Type B pancreatic cell (in vitro differentiated cells): ENCODE measurements at regions not wholly inside any gene's neighbourhood (a gene's known extent, or its start where the extent isn't known, plus 50 kb on each side); places are given as distances from the start of the nearest gene placed in this dataset.
"Not testable (repeated sequence)": the region's sequence is repeated elsewhere in the genome, so short reads cannot be mapped to it uniquely, and the experiment has no call there.

Source experiments
- DNase-seq: peaks from one replicate; pipeline ENCODE4 v3.0.0; 2021; ENCODE audit warnings: mixed read lengths; ENCODE audit not compliant: unreplicated experiment; ENCODE audit errors: extremely low spot score
- H3K27ac Mint-ChIP-seq: 2 replicates; pipeline ENCODE4 v1.8.0; 2021; ENCODE audit warnings: mild to moderate bottlenecking, mixed read lengths
- H3K27me3 Mint-ChIP-seq: 2 replicates; pipeline ENCODE4 v1.8.0; 2021; ENCODE audit warnings: mixed read lengths
- H3K36me3 Mint-ChIP-seq: 2 replicates; pipeline ENCODE4 v1.8.0; 2021; ENCODE audit warnings: mixed read lengths
- H3K4me1 Mint-ChIP-seq: one replicate; pipeline ENCODE4 v1.8.0; 2021; ENCODE audit warnings: mixed read lengths; ENCODE audit not compliant: unreplicated experiment
- H3K4me3 Mint-ChIP-seq: 2 replicates; pipeline ENCODE4 v1.8.0; 2021; ENCODE audit warnings: mild to moderate bottlenecking, mixed read lengths
- H3K9me3 Mint-ChIP-seq: 2 replicates; pipeline ENCODE4 v1.8.0; 2021; ENCODE audit warnings: mixed read lengths
- CTCF ChIP-seq: fragments of 200-600 bp; sonication (generic); conservative IDR thresholded peaks from 2 replicates; pipeline ENCODE4 v1.5.0; 2021; ENCODE audit warnings: antibody characterized with exemption, mild to moderate bottlenecking

GRCh38 chr2:195238379-195238778, 418.6 kb upstream of the SLC39A10 start:
- no peak overlapping the region for H3K27ac Mint-ChIP-seq
- H3K4me1 Mint-ChIP-seq = peaks cover 13% of the 10 kb centered on the region
- H3K36me3 Mint-ChIP-seq = no peaks in the 10 kb centered on the region
- H3K27me3 Mint-ChIP-seq = no peaks in the 10 kb centered on the region
- DNase-seq = no peak
- H3K9me3 Mint-ChIP-seq = no peaks in the 10 kb centered on the region
- H3K4me3 Mint-ChIP-seq = no peak overlapping the region
- no peak for TF ChIP-seq CTCF

DNA sequence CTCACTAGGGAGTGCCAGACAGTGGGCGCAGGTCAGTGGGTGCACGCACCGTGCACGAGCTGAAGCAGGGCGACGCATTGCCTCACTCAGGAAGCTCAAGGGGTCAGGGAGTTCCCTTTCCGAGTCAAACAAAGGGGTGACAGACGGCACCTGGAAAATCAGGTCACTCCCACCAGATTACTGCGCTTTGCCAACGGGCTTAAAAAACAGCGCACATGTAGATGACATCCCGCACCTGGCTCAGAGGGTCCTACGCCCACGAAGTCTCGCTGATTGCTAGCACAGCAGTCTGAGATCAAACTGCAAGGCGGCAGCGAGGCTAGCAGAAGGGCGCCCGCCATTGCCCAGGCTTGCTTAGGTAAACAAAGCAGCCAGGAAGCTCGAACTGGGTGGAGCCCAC, 428.5 kb upstream of the SLC39A10 start:
- not testable (repeated sequence) for H3K36me3 Mint-ChIP-seq, H3K27me3 Mint-ChIP-seq, H3K9me3 Mint-ChIP-seq, H3K27ac Mint-ChIP-seq, H3K4me3 Mint-ChIP-seq, DNase-seq, H3K4me1 Mint-ChIP-seq

GRCh38 chr2:195214072-195214471, 443.0 kb upstream of the SLC39A10 start:
- no peak overlapping the region for H3K4me3 Mint-ChIP-seq
- H3K27ac Mint-ChIP-seq = no peak overlapping the region
- H3K9me3 Mint-ChIP-seq = no peaks in the 10 kb centered on the region
- peaks cover 7% of the 10 kb centered on the region for H3K4me1 Mint-ChIP-seq
- H3K36me3 Mint-ChIP-seq = no peaks in the 10 kb centered on the region
- peaks cover 10% of the 10 kb centered on the region for H3K27me3 Mint-ChIP-seq
- TF ChIP-seq CTCF = no peak
- DNase-seq = no peak

- Mint-ChIP-seq H3K9me3 (no peaks in the 10 kb centered on the region), H3K36me3 (no peaks in the 10 kb centered on the region), H3K4me1 (peaks cover 7% of the 10 kb centered on the region), H3K27me3 (peaks cover 10% of the 10 kb centered on the region), H3K27ac (no peak overlapping the region), H3K4me3 (no peak overlapping the region)
- no peak for DNase-seq
- TF ChIP-seq CTCF = no peak
Measured at GRCh38 chr2:195212586-195212985, 444.4 kb upstream of the SLC39A10 start.

- no peak overlapping the region for H3K4me3 Mint-ChIP-seq
- H3K27me3 Mint-ChIP-seq = no peaks in the 10 kb centered on the region
- no peak for TF ChIP-seq CTCF
- no peaks in the 10 kb centered on the region for H3K36me3 Mint-ChIP-seq
- H3K9me3 Mint-ChIP-seq = no peaks in the 10 kb centered on the region
- H3K27ac Mint-ChIP-seq = no peak overlapping the region
- DNase-seq = no peak
- no peaks in the 10 kb centered on the region for H3K4me1 Mint-ChIP-seq
Measured at GRCh38 chr2:195202163-195202845, 454.7 kb upstream of the SLC39A10 start.

- H3K36me3 Mint-ChIP-seq = no peaks in the 10 kb centered on the region
- no peaks in the 10 kb centered on the region for H3K4me1 Mint-ChIP-seq
- no peaks in the 10 kb centered on the region for H3K9me3 Mint-ChIP-seq
- TF ChIP-seq CTCF = no peak
- no peak overlapping the region for H3K27ac Mint-ChIP-seq
- no peaks in the 10 kb centered on the region for H3K27me3 Mint-ChIP-seq
- H3K4me3 Mint-ChIP-seq = no peak overlapping the region
- DNase-seq = no peak
Measured at GRCh38 chr2:195199864-195200263, 457.2 kb upstream of the SLC39A10 start.
